Ramos (cell line): ENCODE measurements at regions not wholly inside any gene's neighbourhood (a gene's known extent, or its start where the extent isn't known, plus 50 kb on each side); places are given as distances from the start of the nearest gene placed in this dataset.
"Not testable (repeated sequence)": the region's sequence is repeated elsewhere in the genome, so short reads cannot be mapped to it uniquely, and the experiment has no call there.

ENCODE experiments used
- in situ Hi-C: fragments of 300-500 bp; cut with MboI; formaldehyde crosslinking; loops from one replicate; pipeline ENCODE4 v1.14.3; 2022; ENCODE audit warnings: low sequenced_read_pairs; ENCODE audit not compliant: unreplicated experiment

DNA sequence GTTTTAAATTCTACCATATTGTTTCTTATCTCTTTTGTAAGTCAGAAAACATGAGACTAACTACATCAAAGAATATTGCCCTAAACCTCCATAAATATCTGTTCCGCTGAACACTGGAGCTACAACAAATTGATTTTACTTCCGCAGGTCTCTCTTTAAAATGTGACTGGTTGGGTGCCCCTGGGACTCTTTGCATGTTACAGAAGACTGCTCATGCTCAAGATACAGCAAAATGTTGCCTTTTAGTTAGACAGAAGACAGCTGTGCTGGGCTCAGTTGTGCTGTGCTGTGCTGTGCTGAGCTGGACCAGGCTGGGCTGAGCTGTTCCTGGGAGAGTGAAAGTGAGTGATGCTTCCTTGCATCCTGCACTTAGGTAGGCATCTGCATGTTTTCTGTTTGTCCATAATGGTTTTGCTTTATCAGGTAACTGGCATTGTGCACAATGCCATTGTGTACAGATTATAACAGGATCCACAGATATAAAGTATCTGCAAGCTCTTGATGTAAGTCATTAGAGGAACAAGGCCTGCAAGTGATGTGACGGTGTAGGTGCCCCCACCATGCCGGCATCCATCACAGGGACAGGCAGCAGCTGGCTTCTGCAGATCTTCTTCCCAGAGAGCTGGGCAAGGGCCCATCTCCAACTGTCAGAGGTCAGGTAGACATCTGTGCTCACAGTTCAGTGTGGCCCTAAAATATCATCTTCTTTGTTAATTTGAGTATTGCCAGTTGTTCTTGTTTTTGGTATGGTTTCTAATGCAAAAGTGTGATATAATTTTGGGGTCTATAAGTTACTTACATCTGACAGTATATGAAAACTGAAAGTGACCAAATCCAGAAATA, 972.5 kb upstream of the CELF2 start:
- in situ Hi-C loops: no loop called here

DNA sequence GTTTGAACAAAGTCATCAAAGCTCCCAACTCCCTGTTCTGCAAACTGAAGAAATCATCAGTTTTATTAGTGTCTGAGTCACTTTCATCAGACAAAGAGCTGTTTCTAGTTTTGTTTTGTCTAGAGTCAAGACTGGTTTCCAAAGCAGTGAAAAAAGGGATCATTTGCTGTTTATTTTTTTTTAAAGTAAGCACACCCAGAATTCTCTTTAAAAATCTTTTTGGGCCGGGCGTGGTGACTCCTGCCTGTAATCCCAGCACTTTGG, 972.0 kb upstream of the CELF2 start:
- in situ Hi-C loops: no loop called here

DNA sequence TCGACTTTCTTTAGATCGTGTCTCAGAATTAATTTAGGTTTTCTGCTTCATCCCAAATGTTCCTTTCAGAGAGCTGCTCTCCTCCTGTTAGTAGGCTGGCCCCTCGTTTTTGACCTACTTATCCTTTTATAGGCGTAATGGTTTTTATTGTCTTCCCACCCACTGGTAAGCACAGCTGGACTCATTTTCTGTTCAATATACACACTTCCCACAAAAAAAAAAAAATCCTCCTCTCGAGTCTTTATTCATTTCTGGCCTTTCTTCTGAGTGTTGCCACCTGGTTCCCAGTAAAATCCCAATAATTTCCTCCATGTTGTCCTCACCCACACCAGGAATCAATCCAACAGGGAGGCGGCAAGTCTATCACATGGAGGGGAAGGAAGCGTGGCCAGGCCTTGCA, 970.2 kb upstream of the CELF2 start:
- in situ Hi-C loops: no loop called here

- in situ Hi-C loops: no loop called here
These were observed 964.6 kb upstream of the CELF2 start for GRCh38 chr10:10053051-10053450.

DNA sequence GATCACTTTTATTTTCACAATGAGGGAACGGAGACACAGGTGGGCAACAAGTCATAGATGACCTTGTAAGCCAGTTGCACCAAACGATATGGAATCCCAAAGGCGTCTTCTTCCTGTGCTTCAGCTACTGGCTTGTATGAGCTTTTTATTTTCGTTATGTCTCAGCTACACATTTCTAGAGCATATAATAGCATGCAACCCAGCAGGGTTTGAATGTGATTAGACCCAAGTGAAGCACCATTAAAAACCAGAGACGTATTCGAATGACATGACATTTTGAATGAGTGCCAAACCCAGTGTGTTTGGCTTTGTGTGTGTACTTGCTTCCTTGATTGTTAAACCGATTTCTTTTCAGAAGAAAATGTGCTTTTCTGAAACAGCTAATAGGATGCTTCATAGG, 963.2 kb upstream of the CELF2 start:
- in situ Hi-C loops: no loop called here

- in situ Hi-C loops: no loop called here
These were observed 961.8 kb upstream of the CELF2 start for GRCh38 chr10:10055656-10056442.

- in situ Hi-C loops: no loop called here
These were observed 960.7 kb upstream of the CELF2 start for GRCh38 chr10:10056961-10057360.

GRCh38 chr10:10067644-10068043, 950.0 kb upstream of the CELF2 start:
- in situ Hi-C loops: no loop called here

DNA sequence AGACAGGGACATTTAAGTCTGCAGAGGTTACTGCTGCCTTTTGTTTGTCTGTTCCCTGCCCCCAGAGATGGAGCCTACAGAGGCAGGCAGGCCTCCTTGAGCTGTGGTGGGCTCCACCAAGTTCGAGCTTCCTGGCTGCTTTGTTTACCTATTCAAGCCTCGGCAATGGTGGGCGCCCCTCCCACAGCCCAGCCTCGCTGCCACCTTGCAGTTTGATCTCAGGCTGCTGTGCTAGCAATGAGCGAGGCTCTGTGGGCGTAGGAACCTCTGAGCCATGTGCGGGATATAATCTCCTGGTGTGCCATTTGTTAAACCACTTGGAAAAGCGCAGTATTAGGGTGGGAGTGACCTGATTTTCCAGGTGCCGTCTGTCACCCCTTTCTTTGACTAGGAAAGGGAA, 942.8 kb upstream of the CELF2 start:
- in situ Hi-C loops: not testable (repeated sequence)

DNA sequence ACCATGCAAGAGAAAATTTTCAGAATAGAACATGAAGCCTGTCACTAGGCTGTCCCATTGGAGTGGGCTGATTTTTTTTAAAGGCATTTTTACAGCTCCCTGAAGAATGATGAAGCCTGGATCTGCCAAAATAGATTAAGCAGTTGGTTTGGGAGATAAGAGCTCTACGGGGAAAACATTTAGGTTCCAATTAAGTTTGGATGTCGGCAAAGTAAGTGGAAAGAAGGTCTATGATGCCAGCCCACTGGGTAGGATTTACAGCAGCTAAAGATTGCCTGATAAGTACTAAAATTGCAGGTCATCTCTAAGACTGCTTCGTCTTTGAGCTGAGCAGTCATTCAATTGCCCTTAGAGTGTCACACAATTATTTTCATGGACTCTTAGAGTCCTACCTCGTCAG, 939.2 kb upstream of the CELF2 start:
- in situ Hi-C loops: no loop called here

GRCh38 chr10:10092581-10092980, 925.1 kb upstream of the CELF2 start:
- in situ Hi-C loops: no loop called here

DNA sequence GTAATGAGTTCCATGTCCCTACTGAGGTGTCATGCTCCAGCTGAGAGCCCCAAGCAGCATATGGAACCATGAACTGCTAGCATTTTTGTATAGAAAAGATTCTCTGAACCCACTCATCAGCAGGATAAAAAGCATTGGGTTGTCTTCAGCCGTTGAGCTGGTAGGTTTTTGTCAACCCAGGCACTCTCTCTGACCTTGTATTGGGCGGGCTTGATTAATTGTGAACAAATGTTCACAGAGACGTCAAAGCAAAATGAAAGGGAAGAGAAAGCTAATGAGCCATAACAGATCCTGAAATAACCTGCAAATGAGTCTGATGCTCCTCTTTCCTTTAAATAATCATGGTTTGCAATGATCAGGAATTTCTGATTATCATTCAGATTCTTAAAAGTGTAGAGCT, 924.7 kb upstream of the CELF2 start:
- in situ Hi-C loops: no loop called here

DNA sequence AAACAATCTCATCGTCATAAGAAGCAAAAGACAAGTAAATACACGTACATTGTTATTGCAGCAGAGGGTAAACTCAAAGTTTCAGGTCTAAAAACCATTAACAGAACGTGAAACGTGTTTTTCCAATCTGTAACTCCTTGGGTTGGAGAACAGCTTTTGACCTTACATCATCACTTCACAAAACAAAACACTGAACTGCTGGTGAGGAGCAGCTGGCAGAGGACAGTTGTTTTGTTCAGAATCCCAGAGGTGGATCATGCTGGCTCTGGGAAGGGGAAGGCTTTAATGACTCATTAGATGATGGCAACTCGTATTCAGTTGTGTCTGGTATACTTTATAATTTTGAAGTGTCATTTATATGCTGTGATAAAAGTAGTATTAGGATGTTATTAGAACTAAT, 923.0 kb upstream of the CELF2 start:
- in situ Hi-C loops: no loop called here

DNA sequence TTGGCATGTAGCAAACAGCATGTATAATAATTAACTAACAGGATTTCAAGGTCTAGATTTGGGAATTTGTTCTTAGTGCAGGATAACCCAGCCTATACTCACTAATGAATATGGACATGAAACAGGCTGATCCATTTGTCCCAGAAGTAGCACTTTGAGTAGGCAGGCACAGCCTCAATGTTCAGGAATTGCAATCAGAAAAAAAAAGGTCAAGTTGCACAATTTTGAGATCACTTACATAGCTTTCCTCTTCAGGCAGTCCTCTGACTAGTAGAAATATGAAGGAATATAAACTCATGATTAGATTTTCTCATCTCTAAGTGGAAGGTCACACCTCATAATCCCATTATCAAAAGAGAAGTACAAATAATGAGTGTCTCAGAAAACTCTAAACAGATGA, 921.4 kb upstream of the CELF2 start:
- in situ Hi-C loops: no loop called here

DNA sequence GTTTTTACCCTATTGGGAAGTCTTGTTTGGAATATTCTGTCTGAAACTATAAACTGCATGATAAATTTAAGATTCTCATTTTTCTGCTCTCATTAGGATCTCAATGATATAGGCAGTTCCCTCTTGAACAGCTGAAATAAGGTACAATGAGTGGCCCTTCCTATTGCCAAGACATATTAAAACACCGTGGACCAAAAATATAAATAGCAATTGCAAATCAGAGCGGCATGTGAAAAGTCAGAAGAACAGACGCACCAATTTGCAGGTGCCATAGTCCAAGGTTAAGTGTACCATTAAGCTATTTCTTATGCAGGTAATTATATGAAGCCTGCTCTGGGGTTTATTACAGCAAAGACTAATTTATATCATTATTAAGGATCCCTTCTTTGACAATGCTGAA, 920.8 kb upstream of the CELF2 start:
- in situ Hi-C loops: no loop called here

- in situ Hi-C loops: no loop called here
These were observed 916.6 kb upstream of the CELF2 start for GRCh38 chr10:10101106-10101505.

DNA sequence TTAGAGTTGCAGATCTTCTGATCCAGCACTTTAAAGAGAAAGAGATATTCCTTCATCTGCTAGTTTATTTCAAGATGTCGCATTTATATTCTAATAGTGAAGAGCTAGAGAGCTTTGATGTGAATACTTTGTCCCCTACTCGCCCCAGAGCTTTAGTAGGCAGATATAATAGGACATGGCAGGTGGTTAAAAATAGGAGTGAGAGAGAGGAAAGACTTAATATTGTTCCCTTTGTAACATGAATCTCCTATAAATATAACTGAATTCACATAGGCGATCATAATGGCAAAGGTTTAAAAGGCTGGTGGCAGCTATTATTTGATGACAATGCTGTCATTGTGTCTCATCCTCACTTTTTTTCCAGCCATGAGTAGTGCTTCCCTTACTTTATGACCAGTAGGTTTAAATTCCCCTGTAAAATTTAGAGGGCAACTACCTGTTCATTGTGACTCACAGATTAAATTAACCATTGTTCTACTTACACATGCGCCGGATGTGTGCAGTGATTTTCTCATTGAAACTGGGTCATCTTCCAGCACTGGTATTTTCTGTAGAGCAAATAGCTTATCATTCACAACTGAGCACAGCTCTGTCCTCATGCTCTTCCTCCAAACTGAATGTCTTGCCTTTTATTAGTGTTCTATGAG, 906.7 kb upstream of the CELF2 start:
- in situ Hi-C loops: no loop called here

DNA sequence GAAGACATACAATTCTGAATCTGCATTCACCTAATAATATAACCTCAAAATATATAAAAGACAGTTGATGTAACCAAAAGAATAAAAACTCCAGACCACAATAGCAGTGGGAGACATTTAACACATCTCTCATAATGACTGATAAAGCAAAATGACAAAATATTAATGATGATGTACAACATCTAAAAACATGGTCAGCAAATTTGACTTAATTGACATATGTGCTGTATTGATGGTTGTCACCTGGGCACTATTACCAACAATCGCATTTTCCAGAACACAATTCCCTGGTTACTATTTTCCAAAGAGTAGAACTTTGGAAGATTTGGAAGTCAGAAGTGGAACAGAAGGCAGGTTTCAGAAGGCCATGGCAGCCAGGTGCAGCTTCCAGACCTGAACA, 899.5 kb upstream of the CELF2 start:
- in situ Hi-C loops: no loop called here

GRCh38 chr10:10120671-10121070, 897.0 kb upstream of the CELF2 start:
- in situ Hi-C loops: no loop called here

DNA sequence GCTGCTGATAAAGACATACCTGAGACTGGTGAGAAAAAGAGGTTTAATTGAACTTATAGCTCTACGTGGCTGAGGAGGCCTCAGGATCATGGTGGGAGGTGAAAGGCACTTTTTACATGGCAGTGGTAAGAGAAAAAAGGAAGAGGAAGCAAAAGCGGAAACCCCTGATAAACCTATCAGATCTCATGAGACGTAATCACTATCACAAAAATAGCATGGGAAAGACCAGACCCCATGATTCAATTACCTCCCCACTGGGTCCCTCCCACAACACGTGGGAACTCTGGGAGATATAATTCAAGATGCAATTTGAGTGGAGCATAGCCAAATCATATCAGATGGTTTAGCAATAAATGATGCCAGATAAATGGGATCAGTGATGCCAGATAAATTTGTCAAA, 892.0 kb upstream of the CELF2 start:
- in situ Hi-C loops: no loop called here

DNA sequence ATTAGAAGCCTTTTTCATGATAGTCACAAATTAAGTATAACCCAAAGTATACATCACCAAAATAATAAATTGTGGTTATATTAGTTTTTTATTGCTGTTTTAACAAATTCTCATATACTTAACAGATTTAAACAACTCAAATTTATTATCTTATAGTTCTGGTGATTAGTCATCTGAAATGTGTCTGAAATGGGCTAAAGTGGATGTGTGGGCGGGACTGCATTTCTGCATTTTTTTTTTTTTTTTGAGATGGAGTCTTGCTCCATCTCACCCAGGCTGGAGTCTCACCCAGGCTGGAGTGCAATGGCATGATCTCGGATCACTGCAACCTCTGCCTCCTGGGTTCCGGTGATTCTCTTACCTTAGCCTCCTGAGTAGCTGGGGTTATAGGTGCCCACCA, 891.5 kb upstream of the CELF2 start:
- in situ Hi-C loops: no loop called here
